ENCODE measurements at regions not wholly inside any gene's neighbourhood (a gene's known extent, or its start where the extent isn't known, plus 50 kb on each side); places are given as distances from the start of the nearest gene placed in this dataset.

- TF ChIP-seq CTCF (IDR thresholded peaks at IDR 0.05) = no peak
- TF ChIP-seq POLR2AphosphoS5 (IDR thresholded peaks at IDR 0.05; ENCODE audit: low read depth, low read length) = no peak
Measured at GRCh38 chr3:76789237-76789636, 250.7 kb upstream of the ROBO2 start.

Data from Panc1 (cell line).